CD14-positive monocyte (primary cell): ENCODE measurements at regions not wholly inside any gene's neighbourhood (a gene's known extent, or its start where the extent isn't known, plus 50 kb on each side); places are given as distances from the start of the nearest gene placed in this dataset.
A peak's percentile ranks its signal among the peaks of the same experiment; 100 is the strongest.
"Not testable (repeated sequence)": the region's sequence is repeated elsewhere in the genome, so short reads cannot be mapped to it uniquely, and the experiment has no call there.

Source experiments
- DNase-seq, 3 donors: peaks; one replicate each; pipeline ENCODE4 v3.0.0-alpha.2; 2011 to 2022
- H2AFZ ChIP-seq: 2 replicates; pipeline ENCODE4 v1.6.0; 2012; ENCODE audit warnings: mild to moderate bottlenecking, low read depth, low read length, inconsistent platforms; ENCODE audit not compliant: insufficient read depth, poor library complexity, severe bottlenecking
- H3K27ac ChIP-seq, 2 donors: 1 replicate in 1 of 2; 2 replicates in 1 of 2; pipeline ENCODE4 v1.5.1; 2012 to 2013; ENCODE audit warnings: low read length in 2 of 2, control low read depth in 1 of 2, inconsistent platforms in 1 of 2, low read depth in 1 of 2, mild to moderate bottlenecking in 1 of 2
- H3K27me3 ChIP-seq, 2 donors: one replicate each; pipeline versions ENCODE4 v1.6.0 to v1.6.1; 2011 to 2013; ENCODE audit warnings: low read length in 2 of 2; ENCODE audit not compliant: control insufficient read depth in 2 of 2, insufficient read depth in 2 of 2
- H3K36me3 ChIP-seq, 2 donors: replicated peaks in 1 of 2; 1 replicate in 1 of 2; 2 replicates in 1 of 2; pipeline versions ENCODE4 v1.5.1 to v1.6.1; 2012 to 2013; ENCODE audit warnings: low read length in 2 of 2, control low read depth in 1 of 2, inconsistent platforms in 1 of 2, mild to moderate bottlenecking in 1 of 2; ENCODE audit not compliant: insufficient read depth in 2 of 2, control insufficient read depth in 1 of 2
- H3K4me1 ChIP-seq, 2 donors: 1 replicate in 1 of 2; 2 replicates in 1 of 2; pipeline versions ENCODE4 v1.5.1 to v1.6.1; 2012 to 2013; ENCODE audit warnings: low read length in 2 of 2, control low read depth in 1 of 2, inconsistent platforms in 1 of 2, mild to moderate bottlenecking in 1 of 2, moderate library complexity in 1 of 2; ENCODE audit not compliant: insufficient read depth in 2 of 2, control insufficient read depth in 1 of 2
- H3K4me2 ChIP-seq: replicated peaks from 2 replicates; pipeline ENCODE3; 2012; ENCODE audit warnings: low read length, moderate library complexity, mild to moderate bottlenecking; ENCODE audit not compliant: poor library complexity, severe bottlenecking; ENCODE audit errors: extremely low read depth
- H3K4me3 ChIP-seq, 3 experiments: fragments of 200-600 bp in 1 of 3; sonication (generic) in 1 of 3; replicated peaks in 1 of 3; 1 replicate in 2 of 3; 2 replicates in 1 of 3; pipeline ENCODE4 v1.5.1; 2011 to 2013; ENCODE audit warnings: low read length in 3 of 3, mild to moderate bottlenecking in 3 of 3, control low read depth in 2 of 3, low read depth in 2 of 3, inconsistent platforms in 1 of 3, moderate library complexity in 1 of 3
- H3K79me2 ChIP-seq: 2 replicates; pipeline ENCODE4 v1.6.0; 2012; ENCODE audit warnings: mild to moderate bottlenecking, control low read depth, inconsistent platforms, low read length, moderate library complexity; ENCODE audit not compliant: insufficient read depth
- H3K9ac ChIP-seq: 2 replicates; pipeline ENCODE4 v1.6.0; 2017; ENCODE audit warnings: low read length, mild to moderate bottlenecking; ENCODE audit not compliant: insufficient read depth, poor library complexity, severe bottlenecking
- H3K9me3 ChIP-seq, 2 donors: replicated peaks in 1 of 2; 1 replicate in 1 of 2; 2 replicates in 1 of 2; pipeline versions ENCODE4 v1.5.1 to v1.6.1; 2012 to 2013; ENCODE audit warnings: low read length in 2 of 2, control low read depth in 1 of 2; ENCODE audit not compliant: control insufficient read depth in 1 of 2, insufficient read depth in 1 of 2
- H4K20me1 ChIP-seq: 2 replicates; pipeline ENCODE4 v1.6.0; 2012; ENCODE audit warnings: mild to moderate bottlenecking, low read length, control low read depth, moderate library complexity; ENCODE audit not compliant: insufficient read depth
- H3K27ac Mint-ChIP-seq, 7 donors: one replicate each; pipeline ENCODE4 v1.8.0; 2020; ENCODE audit warnings: mild to moderate bottlenecking in 7 of 7, mixed read lengths in 7 of 7, moderate library complexity in 6 of 7, inconsistent platforms in 2 of 7
- H3K27me3 Mint-ChIP-seq, 3 donors: one replicate each; pipeline ENCODE4 v1.8.0; 2021 to 2022; ENCODE audit warnings: low read depth in 3 of 3, mild to moderate bottlenecking in 3 of 3, mixed read lengths in 3 of 3, moderate library complexity in 3 of 3, inconsistent platforms in 1 of 3
- H3K36me3 Mint-ChIP-seq, 2 donors: one replicate each; pipeline ENCODE4 v1.8.0; 2020; ENCODE audit warnings: mixed read lengths in 2 of 2, inconsistent platforms in 1 of 2, mild to moderate bottlenecking in 1 of 2
- H3K4me1 Mint-ChIP-seq: one replicate; pipeline ENCODE4 v1.8.0; 2020; ENCODE audit warnings: mild to moderate bottlenecking, mixed read lengths
- H3K4me3 Mint-ChIP-seq, 2 donors: one replicate each; pipeline ENCODE4 v1.8.0; 2020; ENCODE audit warnings: mild to moderate bottlenecking in 2 of 2, mixed read lengths in 2 of 2, moderate library complexity in 1 of 2
- H3K9me3 Mint-ChIP-seq, 7 donors: one replicate each; pipeline ENCODE4 v1.8.0; 2020 to 2022; ENCODE audit warnings: mixed read lengths in 7 of 7, mild to moderate bottlenecking in 6 of 7, moderate library complexity in 6 of 7, inconsistent platforms in 2 of 7
- CTCF ChIP-seq: fragments of 200-600 bp; IDR thresholded peaks from one replicate; pipeline ENCODE4 v1.8.0; 2022; ENCODE audit warnings: antibody characterized with exemption, mild to moderate bottlenecking
- WGBS: methylation state at CpG from one replicate; pipeline ENCODE4 v1.1.5; 2013; ENCODE audit warnings: missing lambda C conversion rate; ENCODE audit not compliant: insufficient coverage; 5-methylcytosine and 5-hydroxymethylcytosine counted together
- intact Hi-C, 2 donors: fragments of 100-400 bp; cut with micrococcal nuclease; formaldehyde crosslinking; loops; one replicate each; pipeline versions ENCODE4 v1.15.0 to v1.15.1; 2023

GRCh38 chr12:31890295-31891285, 68.6 kb upstream of the RESF1 start:
- Histone ChIP-seq H3K4me2 (no peak overlapping the region), H3K9me3 (peaks cover 67 to 73% of the 10 kb centered on the region in 2 donors), H3K4me1 (peaks cover 17 to 31% of the 10 kb centered on the region in 2 donors), H3K4me3 (peak overlapping the region in 1 of 3 experiments; percentile 12), H3K9ac (no peak overlapping the region), H3K27ac (no peak overlapping the region), H3K36me3 (peaks cover 0 to 8% of the 10 kb centered on the region in 2 donors), H4K20me1 (no peaks in the 10 kb centered on the region), H3K79me2 (no peaks in the 10 kb centered on the region), H3K27me3 (no peaks in the 10 kb centered on the region), H2AFZ (no peak overlapping the region)
- Mint-ChIP-seq H3K36me3 (peaks cover 15 to 16% of the 10 kb centered on the region in 2 donors), H3K27ac (peak overlapping the region in 1 of 7 donors; percentile 12), H3K9me3 (peaks cover 26 to 80% (median 65%) of the 10 kb centered on the region in 7 donors), H3K4me3 (no peak overlapping the region), H3K27me3 (no peaks in the 10 kb centered on the region), H3K4me1 (peaks cover 30% of the 10 kb centered on the region)
- WGBS = 100% methylated on average over 1 of the region's 8 CpGs
- intact Hi-C loops = no loop called here
- no peak for TF ChIP-seq CTCF
- DNase-seq = peak in 2 of 3 donors; percentile 10 to 50

GRCh38 chr12:31887109-31887811, 72.0 kb upstream of the RESF1 start:
- Mint-ChIP-seq H3K9me3 (peaks cover 33 to 84% (median 69%) of the 10 kb centered on the region in 7 donors), H3K4me1 (peaks cover 34% of the 10 kb centered on the region), H3K36me3 (peaks cover 17 to 37% of the 10 kb centered on the region in 2 donors), H3K27me3 (no peaks in the 10 kb centered on the region), H3K4me3 (peak overlapping the region; percentile 53 to 77), H3K27ac (peak overlapping the region; percentile 72 to 90 (median 83))
- no CpG with 5 or more reads among the region's 2 CpGs for WGBS
- Histone ChIP-seq H3K9me3 (peaks cover 61 to 66% of the 10 kb centered on the region in 2 donors), H3K4me2 (peak overlapping the region; percentile 50), H3K27me3 (no peaks in the 10 kb centered on the region), H3K36me3 (peaks cover 0 to 8% of the 10 kb centered on the region in 2 donors), H2AFZ (peak overlapping the region; percentile 41), H3K9ac (peak overlapping the region; percentile 23), H3K4me3 (peak overlapping the region; percentile 29 to 64 (median 36)), H4K20me1 (no peaks in the 10 kb centered on the region), H3K27ac (peak overlapping the region; percentile 45 to 81), H3K79me2 (no peaks in the 10 kb centered on the region), H3K4me1 (peaks cover 17 to 28% of the 10 kb centered on the region in 2 donors)
- peak; percentile 44 to 61 (median 60) for DNase-seq
- intact Hi-C loops = no loop called here
- TF ChIP-seq CTCF = no peak

GRCh38 chr12:31882682-31883081, 76.5 kb upstream of the RESF1 start:
- Mint-ChIP-seq H3K4me1 (peaks cover 32% of the 10 kb centered on the region), H3K9me3 (peaks cover 30 to 87% (median 59%) of the 10 kb centered on the region in 7 donors), H3K36me3 (peaks cover 29 to 45% of the 10 kb centered on the region in 2 donors)
- H3K27ac Mint-ChIP-seq, H3K4me3 Mint-ChIP-seq, H3K9ac ChIP-seq, DNase-seq, H3K4me3 ChIP-seq, H2AFZ ChIP-seq, H3K27me3 Mint-ChIP-seq, H3K79me2 ChIP-seq, H3K4me2 ChIP-seq, H3K27ac ChIP-seq, H3K27me3 ChIP-seq, H4K20me1 ChIP-seq, H3K36me3 ChIP-seq, intact Hi-C loops: not testable (repeated sequence)
- Histone ChIP-seq H3K4me1 (peaks cover 9 to 21% of the 10 kb centered on the region in 2 donors), H3K9me3 (peaks cover 41 to 57% of the 10 kb centered on the region in 2 donors)
- 92% methylated on average over 2 of the region's 6 CpGs for WGBS
